HepG2 (cell line): ENCODE measurements at regions not wholly inside any gene's neighbourhood (a gene's known extent, or its start where the extent isn't known, plus 50 kb on each side); places are given as distances from the start of the nearest gene placed in this dataset.

Experiments used
- ATAC-seq: fragments of 200-7000 bp; cut with Tn5 transposase; 3 replicates; pipeline ENCODE4 v1.9.1; 2020; ENCODE audit warnings: mild to moderate bottlenecking, moderate library complexity
- BruUV-seq: library from RNA; stranded (reverse); fragments of 400-500 nt; replicated peaks from 2 replicates; lab custom pipeline; 2021; lab: Mats Ljungman, UMichigan
- CTCF ChIA-PET: fragments of 300-600 bp; formaldehyde crosslinking; extraction: SDS; loops from one replicate; lab custom pipeline; 2021; ENCODE audit warnings: low total read pairs, inconsistent platforms, low intra/inter-chr PET ratio; lab: Yijun Ruan, JAX
- POLR2A ChIA-PET: fragments of 350-600 bp; sonication (Branson Sonifier 250); formaldehyde crosslinking; loops from one replicate; lab custom pipeline; 2020; ENCODE audit warnings: antibody characterized with exemption, inconsistent platforms; lab: Yijun Ruan, JAX
- DNase-seq: peaks from one replicate; pipeline ENCODE4 v3.0.0-alpha.2; 2015; ENCODE audit warnings: low spot score
- FAIRE-seq: peaks from 3 replicates; lab custom pipeline; 2011; peaks lifted over from hg19 to GRCh38; lab: Jason Lieb, UNC
- H2AFZ ChIP-seq: one replicate; pipeline ENCODE4 v1.6.1; 2011; ENCODE audit warnings: low read length, inconsistent platforms
- H3K27ac ChIP-seq: fragments of 300-600 bp; 3 replicates; pipeline ENCODE4 v1.8.0; 2011; ENCODE audit warnings: mixed run types, mild to moderate bottlenecking, mixed read lengths, low read length, inconsistent platforms; ENCODE audit not compliant: insufficient read depth; ENCODE audit errors: extremely low read length
- H3K27me3 ChIP-seq, 2 experiments: fragments of 200-600 bp in 1 of 2; 2 replicates in 1 of 2; 3 replicates in 1 of 2; pipeline versions ENCODE4 v1.6.0 to v1.8.0; 2011; ENCODE audit warnings: low read length in 2 of 2, mild to moderate bottlenecking in 2 of 2, moderate library complexity in 2 of 2, inconsistent platforms in 1 of 2; ENCODE audit not compliant: insufficient read depth in 2 of 2, control insufficient read depth in 1 of 2
- H3K36me3 ChIP-seq, 2 experiments: fragments of 200-600 bp in 1 of 2; replicated peaks in 1 of 2; 2 replicates in 1 of 2; 3 replicates in 1 of 2; pipeline versions ENCODE4 v1.5.1 to v1.8.0; 2011; ENCODE audit warnings: low read length in 2 of 2, inconsistent platforms in 1 of 2; ENCODE audit not compliant: insufficient read depth in 2 of 2, control insufficient read depth in 1 of 2
- H3K4me1 ChIP-seq: 2 replicates; pipeline ENCODE4 v1.5.1; 2012; ENCODE audit warnings: low read length, inconsistent platforms; ENCODE audit not compliant: insufficient read depth
- H3K4me2 ChIP-seq: 2 replicates; pipeline ENCODE4 v1.6.0; 2011; ENCODE audit warnings: low read depth, low read length, inconsistent platforms
- H3K4me3 ChIP-seq, 3 experiments: fragments of 200-600 bp in 1 of 3; sonication (generic), shearing (Covaris generic) in 1 of 3; replicated peaks in 1 of 3; 2 replicates each; pipeline ENCODE4 v1.5.1; 2011 to 2016; ENCODE audit warnings: low read length in 3 of 3, inconsistent platforms in 2 of 3, low read depth in 2 of 3, mild to moderate bottlenecking in 2 of 3, control low read depth in 1 of 3, mixed read lengths in 1 of 3; ENCODE audit not compliant: insufficient read depth in 1 of 3
- H3K79me2 ChIP-seq: one replicate; pipeline ENCODE4 v1.6.1; 2011; ENCODE audit warnings: low read length, inconsistent platforms; ENCODE audit not compliant: insufficient read depth
- H3K9ac ChIP-seq: 2 replicates; pipeline ENCODE4 v1.6.0; 2011; ENCODE audit warnings: mild to moderate bottlenecking, low read depth, low read length, inconsistent platforms; ENCODE audit not compliant: insufficient read depth
- H3K9me3 ChIP-seq: 2 replicates; pipeline ENCODE4 v1.5.1; 2012; ENCODE audit warnings: mild to moderate bottlenecking, low read length
- H4K20me1 ChIP-seq: 2 replicates; pipeline ENCODE4 v1.6.0; 2011; ENCODE audit warnings: inconsistent platforms, mild to moderate bottlenecking, low read length, moderate library complexity; ENCODE audit not compliant: insufficient read depth
- HIVEP1 ChIP-seq: sonication (generic); formaldehyde crosslinking; IDR thresholded peaks from 2 replicates; pipeline ENCODE4 v1.4.0; 2020; ENCODE audit warnings: mild to moderate bottlenecking, missing genetic modification reagents
- REST ChIP-seq, 2 experiments: IDR thresholded peaks; 2 replicates each; pipeline ENCODE4 v1.6.1; 2011 to 2012; ENCODE audit warnings: low read length in 2 of 2, borderline replicate concordance in 1 of 2, low read depth in 1 of 2, mild to moderate bottlenecking in 1 of 2, moderate library complexity in 1 of 2
- RNF2 ChIP-seq: fragments of 450-650 bp; conservative IDR thresholded peaks from 2 replicates; pipeline ENCODE4 v1.6.1; 2016; ENCODE audit warnings: low read depth
- TRIM24 ChIP-seq: sonication (generic); formaldehyde crosslinking; IDR thresholded peaks from 2 replicates; pipeline ENCODE4 v1.8.0; 2022; ENCODE audit warnings: mild to moderate bottlenecking, missing genetic modification reagents
- ZNF441 ChIP-seq: sonication (generic); formaldehyde crosslinking; IDR thresholded peaks from 2 replicates; pipeline ENCODE4 v1.7.0; 2021; ENCODE audit warnings: missing genetic modification reagents, borderline replicate concordance
- WGBS: methylation state at CpG from one replicate; pipeline ENCODE4 v1.1.6; 2017; ENCODE audit warnings: low lambda C conversion rate; 5-methylcytosine and 5-hydroxymethylcytosine counted together
- in situ Hi-C: cut with HindIII; loops from 2 replicates; pipeline ENCODE4 v1.10.0; 2017; ENCODE audit warnings: low pct_unique_long_range_greater_than_20kb; ENCODE audit not compliant: extremely low pct_ligation_motif_present
- intact Hi-C: fragments of 100-400 bp; cut with micrococcal nuclease; formaldehyde crosslinking; loops from one replicate; pipeline ENCODE4 v1.10.0; 2022; ENCODE audit not compliant: unreplicated experiment
- TF ChIP-seq, protein P1 (sequence below): sonication (generic); formaldehyde crosslinking; IDR thresholded peaks from 2 replicates; pipeline ENCODE4 v1.4.0; 2020; ENCODE audit warnings: mild to moderate bottlenecking, missing genetic modification reagents
- TF ChIP-seq, protein P2 (sequence below): sonication (generic); formaldehyde crosslinking; IDR thresholded peaks from 2 replicates; pipeline ENCODE4 v1.5.0; 2020; ENCODE audit warnings: missing genetic modification reagents
- TF ChIP-seq, protein P3 (sequence below): sonication (generic); formaldehyde crosslinking; IDR thresholded peaks from 2 replicates; pipeline ENCODE4 v1.4.0; 2020; ENCODE audit warnings: low read depth, missing genetic modification reagents

- TF ChIP-seq, protein P1, sequence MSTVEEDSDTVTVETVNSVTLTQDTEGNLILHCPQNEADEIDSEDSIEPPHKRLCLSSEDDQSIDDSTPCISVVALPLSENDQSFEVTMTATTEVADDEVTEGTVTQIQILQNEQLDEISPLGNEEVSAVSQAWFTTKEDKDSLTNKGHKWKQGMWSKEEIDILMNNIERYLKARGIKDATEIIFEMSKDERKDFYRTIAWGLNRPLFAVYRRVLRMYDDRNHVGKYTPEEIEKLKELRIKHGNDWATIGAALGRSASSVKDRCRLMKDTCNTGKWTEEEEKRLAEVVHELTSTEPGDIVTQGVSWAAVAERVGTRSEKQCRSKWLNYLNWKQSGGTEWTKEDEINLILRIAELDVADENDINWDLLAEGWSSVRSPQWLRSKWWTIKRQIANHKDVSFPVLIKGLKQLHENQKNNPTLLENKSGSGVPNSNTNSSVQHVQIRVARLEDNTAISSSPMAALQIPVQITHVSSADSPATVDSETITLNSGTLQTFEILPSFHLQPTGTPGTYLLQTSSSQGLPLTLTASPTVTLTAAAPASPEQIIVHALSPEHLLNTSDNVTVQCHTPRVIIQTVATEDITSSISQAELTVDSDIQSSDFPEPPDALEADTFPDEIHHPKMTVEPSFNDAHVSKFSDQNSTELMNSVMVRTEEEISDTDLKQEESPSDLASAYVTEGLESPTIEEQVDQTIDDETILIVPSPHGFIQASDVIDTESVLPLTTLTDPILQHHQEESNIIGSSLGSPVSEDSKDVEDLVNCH (CRISPR knock-in tag) = no peak
- TF ChIP-seq ZNF441 (CRISPR knock-in tag) = no peak
Measured at GRCh38 chr11:28729339-28729738, 621.2 kb downstream of the METTL15 start (continued).

DNA sequence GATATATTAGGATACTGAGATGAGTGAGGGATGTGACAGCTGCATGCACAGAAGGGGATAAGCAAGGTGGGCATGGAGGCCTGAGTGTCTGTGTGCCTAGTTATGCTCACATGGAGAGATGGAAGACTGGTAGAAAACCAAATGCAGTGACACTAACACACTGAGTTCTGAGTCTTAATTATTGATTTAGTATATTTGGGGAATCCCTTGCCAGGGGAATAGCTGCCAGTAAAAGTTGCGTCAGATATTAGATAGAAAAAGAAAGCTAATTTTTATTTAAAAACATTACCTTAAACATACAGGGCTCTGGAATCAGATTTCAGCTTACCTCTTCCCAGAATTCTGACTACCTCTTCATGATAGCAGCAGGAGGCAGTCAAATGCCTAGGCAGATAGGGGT is 620.5 kb downstream of the METTL15 start:
- 4% methylated on average over 1 of the region's 1 CpG for WGBS
- Histone ChIP-seq H3K36me3 (no peaks in the 10 kb centered on the region), H3K4me3 (no peak overlapping the region), H3K9ac (no peak overlapping the region), H3K4me2 (no peak overlapping the region), H4K20me1 (no peaks in the 10 kb centered on the region), H3K27me3 (no peaks in the 10 kb centered on the region), H3K79me2 (no peaks in the 10 kb centered on the region), H3K27ac (no peak overlapping the region), H3K9me3 (no peaks in the 10 kb centered on the region), H2AFZ (no peak overlapping the region), H3K4me1 (no peaks in the 10 kb centered on the region)
- in situ Hi-C loops = no loop called here
- FAIRE-seq (no peak), DNase-seq (no peak), ATAC-seq (no peak)
- BruUV-seq = no TSS peak
- ChIA-PET CTCF (no interaction called here), POLR2A (no interaction called here)
- intact Hi-C loops = no loop called here
- TF ChIP-seq HIVEP1 = no peak
- TF ChIP-seq TRIM24 (CRISPR knock-in tag) = no peak
- TF ChIP-seq, protein P2, sequence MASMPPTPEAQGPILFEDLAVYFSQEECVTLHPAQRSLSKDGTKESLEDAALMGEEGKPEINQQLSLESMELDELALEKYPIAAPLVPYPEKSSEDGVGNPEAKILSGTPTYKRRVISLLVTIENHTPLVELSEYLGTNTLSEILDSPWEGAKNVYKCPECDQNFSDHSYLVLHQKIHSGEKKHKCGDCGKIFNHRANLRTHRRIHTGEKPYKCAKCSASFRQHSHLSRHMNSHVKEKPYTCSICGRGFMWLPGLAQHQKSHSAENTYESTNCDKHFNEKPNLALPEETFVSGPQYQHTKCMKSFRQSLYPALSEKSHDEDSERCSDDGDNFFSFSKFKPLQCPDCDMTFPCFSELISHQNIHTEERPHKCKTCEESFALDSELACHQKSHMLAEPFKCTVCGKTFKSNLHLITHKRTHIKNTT (CRISPR knock-in tag) = no peak
- TF ChIP-seq, protein P3, sequence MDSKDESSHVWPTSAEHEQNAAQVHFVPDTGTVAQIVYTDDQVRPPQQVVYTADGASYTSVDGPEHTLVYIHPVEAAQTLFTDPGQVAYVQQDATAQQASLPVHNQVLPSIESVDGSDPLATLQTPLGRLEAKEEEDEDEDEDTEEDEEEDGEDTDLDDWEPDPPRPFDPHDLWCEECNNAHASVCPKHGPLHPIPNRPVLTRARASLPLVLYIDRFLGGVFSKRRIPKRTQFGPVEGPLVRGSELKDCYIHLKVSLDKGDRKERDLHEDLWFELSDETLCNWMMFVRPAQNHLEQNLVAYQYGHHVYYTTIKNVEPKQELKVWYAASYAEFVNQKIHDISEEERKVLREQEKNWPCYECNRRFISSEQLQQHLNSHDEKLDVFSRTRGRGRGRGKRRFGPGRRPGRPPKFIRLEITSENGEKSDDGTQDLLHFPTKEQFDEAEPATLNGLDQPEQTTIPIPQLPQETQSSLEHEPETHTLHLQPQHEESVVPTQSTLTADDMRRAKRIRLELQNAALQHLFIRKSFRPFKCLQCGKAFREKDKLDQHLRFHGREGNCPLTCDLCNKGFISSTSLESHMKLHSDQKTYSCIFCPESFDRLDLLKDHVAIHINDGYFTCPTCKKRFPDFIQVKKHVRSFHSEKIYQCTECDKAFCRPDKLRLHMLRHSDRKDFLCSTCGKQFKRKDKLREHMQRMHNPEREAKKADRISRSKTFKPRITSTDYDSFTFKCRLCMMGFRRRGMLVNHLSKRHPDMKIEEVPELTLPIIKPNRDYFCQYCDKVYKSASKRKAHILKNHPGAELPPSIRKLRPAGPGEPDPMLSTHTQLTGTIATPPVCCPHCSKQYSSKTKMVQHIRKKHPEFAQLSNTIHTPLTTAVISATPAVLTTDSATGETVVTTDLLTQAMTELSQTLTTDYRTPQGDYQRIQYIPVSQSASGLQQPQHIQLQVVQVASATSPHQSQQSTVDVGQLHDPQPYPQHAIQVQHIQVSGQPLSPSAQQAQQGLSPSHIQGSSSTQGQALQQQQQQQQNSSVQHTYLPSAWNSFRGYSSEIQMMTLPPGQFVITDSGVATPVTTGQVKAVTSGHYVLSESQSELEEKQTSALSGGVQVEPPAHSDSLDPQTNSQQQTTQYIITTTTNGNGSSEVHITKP (CRISPR knock-in tag) = no peak
- no peak for TF ChIP-seq RNF2
- TF ChIP-seq REST (IDR thresholded peaks at IDR 0.05; ENCODE audit: borderline replicate concordance in 1 of 2, low read depth in 1 of 2, low read length in 2 of 2) = no peak
